ENCODE measurements at regions not wholly inside any gene's neighbourhood (a gene's known extent, or its start where the extent isn't known, plus 50 kb on each side); places are given as distances from the start of the nearest gene placed in this dataset.

- no peak for DNase-seq (ENCODE audit: low spot score)
These were observed 67.3 kb upstream of the EGLN3 start for GRCh38 chr14:34018125-34018524.

- no peak for DNase-seq (ENCODE audit: low spot score)
These were observed 64.5 kb upstream of the EGLN3 start for GRCh38 chr14:34015383-34015782.

- DNase-seq (ENCODE audit: low spot score), result no peak
These were observed 64.1 kb upstream of the EGLN3 start for GRCh38 chr14:34014936-34015335.

- no peak for DNase-seq (ENCODE audit: low spot score)
These were observed 62.8 kb upstream of the EGLN3 start for GRCh38 chr14:34013721-34014060.

GRCh38 chr14:34012978-34013720 is 62.3 kb upstream of the EGLN3 start:
- no peak for DNase-seq (ENCODE audit: low spot score)

- no peak for DNase-seq (ENCODE audit: low spot score)
These were observed 61.5 kb upstream of the EGLN3 start for GRCh38 chr14:34012369-34012768.

GRCh38 chr14:34009956-34010355 is 59.1 kb upstream of the EGLN3 start:
- no peak for DNase-seq (ENCODE audit: low spot score)

GRCh38 chr14:34007902-34008301 is 57.0 kb upstream of the EGLN3 start:
- no peak for DNase-seq (ENCODE audit: low spot score)

GRCh38 chr14:34005901-34006300 is 55.0 kb upstream of the EGLN3 start:
- no peak for DNase-seq (ENCODE audit: low spot score)

GRCh38 chr14:34004881-34005280 is 54.0 kb upstream of the EGLN3 start:
- DNase-seq (ENCODE audit: low spot score), result no peak

- DNase-seq (ENCODE audit: low spot score), result no peak
These were observed 52.8 kb upstream of the EGLN3 start for GRCh38 chr14:34003691-34004090.

GRCh38 chr14:34003082-34003668 is 52.3 kb upstream of the EGLN3 start:
- no peak for DNase-seq (ENCODE audit: low spot score)

Data from mucosa of gallbladder (tissue), 1 donor.